ENCODE measurements at regions not wholly inside any gene's neighbourhood (a gene's known extent, or its start where the extent isn't known, plus 50 kb on each side); places are given as distances from the start of the nearest gene placed in this dataset.

- CTCF ChIA-PET (ENCODE audit: low intra/inter-chr PET ratio): no interaction called here
- Histone ChIP-seq H3K27me3 (ENCODE audit: control insufficient read depth in 2 of 2, insufficient read depth in 2 of 2, low read length in 2 of 2) (peaks cover 0 to 7% of the 10 kb centered on the region in 2 experiments; a peak in 3 of 5 replicates), H4K20me1 (replicated peaks; ENCODE audit: control insufficient read depth, insufficient read depth, low read length) (no peaks in the 10 kb centered on the region), H3K27ac (ENCODE audit: extremely low read depth, low read depth, low read length) (no peak overlapping the region), H3K9me1 (ENCODE audit: control insufficient read depth, insufficient read depth, low read length) (no peaks in the 10 kb centered on the region), H2AFZ (ENCODE audit: low read depth, low read length) (no peak overlapping the region), H3K36me3 (ENCODE audit: control insufficient read depth, insufficient read depth, low read length) (no peaks in the 10 kb centered on the region), H3K4me1 (replicated peaks in 1 of 2; ENCODE audit: control insufficient read depth in 2 of 2, insufficient read depth in 2 of 2, low read length in 2 of 2) (no peaks in the 10 kb centered on the region), H3K9ac (ENCODE audit: insufficient read depth in 1 of 2, low read depth in 2 of 2, low read length in 2 of 2) (no peak overlapping the region), H3K4me3 (no peak overlapping the region), H3K79me2 (ENCODE audit: control insufficient read depth, insufficient read depth, low read length) (no peaks in the 10 kb centered on the region), H3K4me2 (ENCODE audit: insufficient read depth, low read length) (no peak overlapping the region), H3K9me3 (replicated peaks; ENCODE audit: control insufficient read depth, insufficient read depth, low read depth, low read length) (no peaks in the 10 kb centered on the region)
- FAIRE-seq (no peak), ATAC-seq (no peak), DNase-seq (ENCODE audit: extremely low read depth in 1 of 4, low spot score in 3 of 4) (no peak)
- BruUV-seq (replicated peaks): no TSS peak
- POLR2A ChIA-PET: no interaction called here
- in situ Hi-C loops (cut with MboI): no loop called here
- no peak for TF ChIP-seq DNMT1 (IDR thresholded peaks at IDR 0.05)
- no peak for TF ChIP-seq FOXJ2 (tag; IDR thresholded peaks at IDR 0.05)
- no peak for TF ChIP-seq GTF2B (IDR thresholded peaks at IDR 0.05; ENCODE audit: extremely low read depth, insufficient read length)
- no peak for TF ChIP-seq RBM14 (IDR thresholded peaks at IDR 0.05; ENCODE audit: borderline replicate concordance, insufficient read depth, low read depth, low read length)
- no peak for TF ChIP-seq EWSR1 (IDR thresholded peaks at IDR 0.05; ENCODE audit: borderline replicate concordance, low read depth, partially characterized antibody)
- no peak for TF ChIP-seq MAFG (tag; conservative IDR thresholded peaks at IDR 0.05)
- no peak for TF ChIP-seq ZNF561 (CRISPR knock-in tag; conservative IDR thresholded peaks at IDR 0.05)
- TF ChIP-seq ZNF668 (CRISPR knock-in tag; IDR thresholded peaks at IDR 0.05): no peak
- no peak for TF ChIP-seq PHF8 (IDR thresholded peaks at IDR 0.05; ENCODE audit: borderline replicate concordance, low read length)
- no peak for TF ChIP-seq RFX1 (IDR thresholded peaks at IDR 0.05)
- TF ChIP-seq ZNF197 (CRISPR knock-in tag; IDR thresholded peaks at IDR 0.05; ENCODE audit: low read depth): no peak
- no peak for TF ChIP-seq HINFP (tag; conservative IDR thresholded peaks at IDR 0.05; ENCODE audit: low read depth)
- TF ChIP-seq THAP7 (CRISPR knock-in tag; IDR thresholded peaks at IDR 0.05): no peak
- TF ChIP-seq ZNF184 (CRISPR knock-in tag; IDR thresholded peaks at IDR 0.05): no peak
- no peak for TF ChIP-seq CCNT2 (IDR thresholded peaks at IDR 0.05; ENCODE audit: borderline replicate concordance, extremely low read depth, insufficient read length, low read depth, low read length)
- no peak for TF ChIP-seq SMAD1 (IDR thresholded peaks at IDR 0.05; ENCODE audit: low read depth, low read length, partially characterized antibody)
- TF ChIP-seq RAD21 (CRISPR knock-in tag; conservative IDR thresholded peaks at IDR 0.05 in 1 of 2, IDR thresholded peaks at IDR 0.05 in 1 of 2): no peak
- TF ChIP-seq SRSF9 (IDR thresholded peaks at IDR 0.05; ENCODE audit: borderline replicate concordance, low read depth, low read length): no peak
- TF ChIP-seq TARDBP (IDR thresholded peaks at IDR 0.05): no peak
- intact Hi-C loops (cut with micrococcal nuclease): no loop called here
- 3% methylated on average over 5 of the region's 5 CpGs for WGBS (ENCODE audit: insufficient coverage, low coverage, missing lambda C conversion rate)
Measured at GRCh38 chr13:109853153-109853552, 66.8 kb upstream of the IRS2 start.
